ENCODE measurements at regions not wholly inside any gene's neighbourhood (a gene's known extent, or its start where the extent isn't known, plus 50 kb on each side); places are given as distances from the start of the nearest gene placed in this dataset.

DNA sequence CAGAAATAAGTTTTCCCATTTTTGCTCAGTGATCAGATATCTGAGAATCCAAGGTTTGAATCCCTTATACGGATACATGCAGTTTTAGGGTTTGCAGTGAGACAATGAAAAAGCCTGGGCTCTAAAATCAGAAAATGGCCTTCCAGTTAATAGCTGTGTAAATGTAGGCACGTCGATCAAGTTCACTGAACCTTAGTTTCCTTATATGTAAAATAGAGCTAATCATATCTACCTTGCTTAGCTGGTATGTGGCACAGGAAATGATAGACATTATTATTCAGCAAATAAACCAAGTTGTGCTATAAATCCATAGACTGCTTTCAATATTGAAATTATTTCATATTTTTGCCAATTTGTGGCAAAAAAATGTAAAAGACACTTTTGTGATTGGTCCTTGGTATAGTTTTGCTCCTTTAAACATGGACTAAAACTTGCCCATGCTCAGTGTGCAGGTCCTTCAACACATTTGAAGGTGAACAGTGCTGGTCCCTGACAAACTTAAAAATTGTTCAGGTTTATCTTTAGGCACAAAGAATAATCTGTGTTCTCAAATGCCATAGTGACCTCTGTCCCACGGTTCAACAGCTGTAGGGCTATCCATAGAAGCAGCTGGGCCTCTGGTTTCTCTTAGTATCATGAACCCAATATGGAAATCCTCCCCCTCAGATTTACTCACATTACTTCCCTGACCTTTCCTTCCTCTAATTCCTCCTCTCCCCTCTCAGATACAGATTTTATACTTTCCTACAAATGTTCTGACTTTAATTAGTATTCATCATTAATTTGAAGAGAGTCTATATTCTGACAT is 51.0 kb downstream of the CCDC54 start:
- DNase-seq (ENCODE audit: low spot score) = no peak

DNA sequence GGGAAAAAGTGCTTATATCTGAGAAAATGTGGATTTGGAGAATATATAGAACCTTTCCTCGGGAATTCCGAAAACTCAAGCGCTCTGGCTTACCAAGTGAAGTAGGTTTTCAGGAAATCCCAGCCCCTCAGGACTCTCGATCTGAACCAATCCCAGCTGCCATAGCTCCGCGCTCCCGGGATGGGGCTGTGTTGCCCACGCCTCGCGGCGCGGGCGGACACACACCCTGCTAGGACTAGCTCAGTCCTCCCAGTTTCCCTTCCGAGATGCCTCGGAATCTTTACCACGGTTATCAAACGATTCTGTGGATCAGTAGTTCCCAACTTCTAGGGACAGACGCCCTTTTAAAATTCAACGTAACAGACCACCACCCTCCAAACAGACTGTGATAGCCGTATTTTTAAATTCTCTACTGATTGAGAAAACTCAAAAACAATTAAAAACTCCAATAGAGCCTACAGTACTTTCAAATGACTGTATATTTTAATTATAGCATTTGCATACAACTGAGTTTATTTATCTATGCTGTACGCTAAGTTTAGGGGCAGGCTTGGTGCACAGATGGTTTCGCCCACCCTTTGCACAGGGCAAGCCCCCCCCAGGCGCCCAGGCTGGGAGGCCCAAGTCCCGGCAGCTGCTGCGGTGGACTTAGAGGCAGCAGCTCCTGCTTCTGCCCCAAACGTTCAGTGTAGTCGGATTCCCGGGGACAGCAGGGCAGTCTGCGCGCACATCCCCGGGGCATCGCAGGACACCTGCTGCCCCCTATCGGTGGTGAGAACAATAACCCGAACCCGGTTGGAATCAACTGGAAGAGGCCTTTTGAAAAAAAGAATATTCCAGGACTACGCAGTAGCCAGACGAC is 52.3 kb downstream of the CCDC54 start:
- peak; percentile 93 for DNase-seq (ENCODE audit: low spot score)

DNA sequence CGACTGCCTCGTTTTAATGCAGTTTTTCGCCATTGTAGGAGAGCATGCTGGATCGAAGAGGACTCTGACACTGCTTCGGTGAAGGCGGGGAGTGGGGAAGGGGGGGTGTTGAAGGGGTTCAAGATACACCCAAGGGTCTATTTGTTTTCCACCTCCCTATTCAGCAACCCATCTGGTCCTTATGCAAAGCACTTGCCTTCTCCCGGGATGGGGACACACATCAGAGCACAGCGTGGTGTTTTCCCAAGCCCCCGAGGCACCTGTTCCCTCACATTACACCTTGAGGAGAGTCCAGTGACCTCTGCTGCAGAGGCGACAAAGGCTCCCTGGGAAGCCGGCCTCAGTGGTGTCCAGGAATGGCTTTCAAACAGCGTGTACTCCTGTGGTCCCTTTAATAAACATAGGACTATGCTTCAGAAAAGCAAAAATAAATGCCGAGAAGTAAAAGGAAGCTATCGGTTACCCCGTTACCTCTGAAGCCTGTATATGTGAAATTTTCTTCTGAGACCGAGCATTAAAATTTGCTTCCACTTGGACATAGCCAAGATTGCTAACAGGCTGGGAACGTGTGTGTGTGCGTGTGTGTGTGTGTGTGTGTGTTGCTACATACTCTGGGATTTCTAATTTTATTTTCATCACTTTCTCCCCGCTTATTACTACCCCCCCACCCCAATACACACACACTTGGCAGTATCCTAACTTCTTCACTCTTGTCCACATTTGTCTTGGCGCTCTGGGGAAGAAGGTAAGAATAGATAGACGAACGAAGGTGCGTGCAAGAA is 53.2 kb downstream of the CCDC54 start:
- DNase-seq (ENCODE audit: low spot score) = no peak

DNA sequence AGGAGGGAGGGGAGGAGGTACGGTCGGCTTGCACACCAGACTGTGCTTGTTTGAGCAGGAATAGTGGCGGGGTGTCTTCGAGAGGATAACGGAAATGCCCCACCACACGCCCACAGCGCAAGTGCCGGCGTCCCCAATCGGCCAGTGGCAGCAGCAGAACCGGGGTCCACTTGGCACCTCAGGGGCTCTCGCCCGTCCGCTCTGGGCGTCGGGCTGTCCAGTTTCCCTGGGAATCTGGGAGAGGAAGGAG is 53.7 kb downstream of the CCDC54 start:
- DNase-seq (ENCODE audit: low spot score) = peak; percentile 22

DNA sequence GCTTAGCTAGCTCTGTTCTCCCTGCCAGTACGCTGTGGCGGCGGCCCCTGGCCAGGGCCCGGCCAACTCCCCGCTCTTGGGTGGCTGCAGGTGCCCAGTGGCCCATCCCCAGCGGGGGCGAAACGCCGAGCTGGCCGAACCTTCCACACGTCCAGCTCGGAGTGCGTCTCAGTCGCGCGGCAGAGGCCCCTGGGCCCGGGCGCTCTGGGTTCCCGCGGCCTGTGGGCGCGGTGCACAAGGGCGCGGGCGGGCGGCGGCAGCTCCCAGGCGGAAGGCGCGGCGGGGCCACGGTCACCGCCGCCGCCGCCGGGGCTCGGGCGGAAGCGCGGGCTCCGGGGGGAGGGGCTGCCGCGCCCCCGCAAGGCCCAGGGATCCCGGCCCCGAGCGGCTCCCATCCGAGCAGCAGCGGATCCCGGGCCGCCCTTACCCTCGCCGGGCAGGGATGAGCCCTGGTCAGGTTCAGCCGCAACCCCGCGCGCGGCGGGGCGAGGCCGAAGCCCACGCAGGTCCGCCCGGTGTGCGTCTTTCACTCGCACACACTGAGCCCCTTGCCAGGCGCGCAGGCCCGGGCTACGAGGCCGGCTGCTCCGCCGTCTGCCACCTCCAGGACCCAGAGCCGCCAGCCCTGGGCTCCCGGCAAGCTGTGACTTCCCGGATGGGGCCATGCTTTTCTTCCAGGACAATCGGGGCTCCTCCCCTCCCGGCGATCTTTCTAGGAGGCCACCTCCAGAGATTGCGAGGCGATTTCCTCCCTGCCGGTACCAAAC is 54.2 kb downstream of the CCDC54 start:
- DNase-seq (ENCODE audit: low spot score) = peak; percentile 78

DNA sequence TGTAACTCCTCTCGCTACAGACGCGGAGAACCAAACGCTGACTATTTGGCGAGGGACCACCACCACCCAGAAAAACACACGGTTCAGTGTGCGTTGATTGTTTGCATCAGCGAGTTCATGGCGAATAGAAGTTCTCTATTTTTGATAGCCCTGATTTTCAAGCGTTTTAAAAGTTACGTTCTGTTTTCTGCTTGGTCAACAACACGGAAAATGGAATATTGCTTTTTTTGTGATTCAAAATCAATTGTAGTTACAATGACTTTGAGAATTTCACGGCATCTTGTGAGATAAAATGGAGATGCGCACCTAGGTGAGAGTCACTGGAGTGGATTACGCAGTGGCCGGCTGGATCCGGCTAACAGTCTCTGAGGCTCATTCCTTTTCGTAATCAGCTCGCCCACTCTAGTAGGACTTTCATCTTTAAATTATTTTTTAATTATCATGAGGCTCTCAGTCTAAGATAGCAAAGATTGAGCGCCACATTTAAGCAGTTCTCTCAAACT is 54.8 kb downstream of the CCDC54 start:
- no peak for DNase-seq (ENCODE audit: low spot score)

DNA sequence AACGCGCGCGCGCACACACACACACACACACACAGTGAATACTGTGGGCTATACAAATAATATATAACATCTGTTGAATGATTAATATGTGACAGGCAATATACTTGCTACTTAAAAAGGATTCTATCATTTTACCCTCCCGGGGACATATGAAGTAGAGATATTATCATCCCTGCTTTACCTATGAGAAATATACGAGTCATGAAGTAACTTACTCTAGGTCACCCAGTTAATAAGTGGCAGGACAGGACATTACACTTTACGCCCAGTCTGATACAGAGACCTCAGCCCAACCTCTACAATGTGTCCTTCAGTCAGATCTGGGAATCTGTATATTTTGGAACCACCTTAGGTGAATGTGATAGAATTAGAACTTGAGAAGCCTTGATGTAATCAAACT is 55.4 kb downstream of the CCDC54 start:
- no peak for DNase-seq (ENCODE audit: low spot score)

DNA sequence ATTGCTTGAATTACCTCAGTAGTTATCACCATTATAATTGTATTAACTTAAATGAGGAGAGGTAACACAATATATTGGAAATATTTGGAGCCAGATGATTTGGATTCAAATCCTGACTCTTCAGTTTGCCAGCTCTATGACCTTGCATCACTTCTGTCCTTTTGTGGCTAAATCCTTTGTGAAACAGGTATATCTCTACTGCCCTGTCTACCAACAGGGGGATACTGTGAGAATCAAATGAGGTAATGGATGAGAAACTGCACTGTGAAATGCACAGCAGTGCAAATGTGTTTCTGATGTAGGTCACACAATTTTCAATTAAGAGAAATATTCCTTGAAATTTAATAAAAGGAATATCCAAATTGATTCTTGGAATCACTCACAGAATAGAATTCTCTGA is 58.8 kb downstream of the CCDC54 start:
- no peak for DNase-seq (ENCODE audit: low spot score)

DNA sequence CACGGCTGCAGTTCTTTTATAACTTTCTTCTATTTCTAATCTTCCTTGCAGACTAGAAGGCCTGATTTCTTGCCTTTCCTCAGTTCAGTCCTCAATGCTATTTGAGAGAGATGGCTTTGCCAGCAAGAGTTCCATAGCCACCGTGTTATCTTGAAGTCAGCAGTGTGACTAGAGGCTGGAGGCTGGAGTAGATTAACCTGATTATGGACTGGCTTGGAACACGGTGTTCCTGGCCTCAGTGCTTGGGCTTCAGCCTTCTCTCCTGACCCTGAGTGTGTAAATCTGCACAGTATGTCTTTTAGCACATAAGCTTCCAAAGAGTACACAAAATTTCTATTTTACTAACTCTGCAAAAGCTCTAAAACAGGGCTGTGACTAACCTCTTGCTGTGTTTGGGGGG is 61.4 kb downstream of the CCDC54 start:
- no peak for DNase-seq (ENCODE audit: low spot score)

DNA sequence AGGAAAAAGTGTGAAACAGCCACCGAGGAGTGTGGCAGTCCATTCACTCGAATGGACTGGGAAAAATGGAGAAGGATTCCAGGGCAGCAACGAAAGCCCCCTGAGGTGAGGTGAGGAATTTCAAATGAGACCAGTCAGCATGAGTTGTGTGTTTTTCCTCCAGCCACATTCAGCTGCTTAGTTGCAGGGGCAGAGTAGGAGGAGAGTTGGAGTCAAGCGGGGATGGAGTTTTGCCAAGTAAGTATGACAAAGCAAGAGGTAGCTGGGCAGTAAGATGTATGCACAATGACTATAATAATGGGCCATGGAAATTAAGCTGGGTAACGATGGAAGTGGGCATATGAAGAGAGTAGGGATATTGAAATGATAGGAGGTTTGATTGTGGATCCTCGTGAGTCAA is 64.4 kb downstream of the CCDC54 start:
- no peak for DNase-seq (ENCODE audit: low spot score)

DNA sequence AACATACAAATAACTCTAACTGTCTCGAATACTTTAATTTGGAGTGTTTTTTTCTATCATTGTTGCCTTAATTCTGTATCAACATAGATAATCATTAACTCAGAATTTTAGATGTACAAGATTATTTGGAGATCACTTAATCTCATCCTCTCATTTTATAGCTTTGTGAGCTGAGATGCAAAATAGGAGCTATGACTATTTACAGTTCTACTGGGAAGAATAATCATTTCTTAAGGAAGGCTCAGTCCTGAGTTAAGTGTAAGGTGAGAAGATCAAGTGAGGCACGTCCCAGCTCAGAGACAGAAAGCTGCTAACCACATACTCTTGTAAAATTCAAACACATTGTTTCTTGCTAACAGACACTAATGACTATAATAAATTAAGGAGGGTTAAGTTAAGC is 66.2 kb downstream of the CCDC54 start:
- DNase-seq (ENCODE audit: low spot score) = no peak

DNA sequence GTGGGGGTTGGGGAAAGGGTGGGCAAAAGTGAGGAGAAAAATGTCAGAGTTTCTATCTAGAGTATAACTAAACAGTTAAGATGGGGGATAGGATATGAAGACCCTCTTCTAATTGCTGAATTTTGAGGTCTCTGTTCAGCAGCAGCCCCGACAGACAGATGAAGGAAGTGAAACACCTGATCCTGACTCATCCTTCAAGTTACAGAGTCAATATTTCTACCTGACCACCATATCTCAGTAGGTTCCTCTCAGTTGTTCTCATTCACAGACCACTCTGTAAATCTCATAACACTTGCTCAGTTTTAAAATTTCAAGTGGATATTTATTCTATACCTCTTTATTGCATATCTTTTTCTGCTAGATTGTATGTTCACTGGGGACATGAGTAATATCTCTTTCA is 69.5 kb downstream of the CCDC54 start:
- DNase-seq (ENCODE audit: low spot score) = no peak

DNA sequence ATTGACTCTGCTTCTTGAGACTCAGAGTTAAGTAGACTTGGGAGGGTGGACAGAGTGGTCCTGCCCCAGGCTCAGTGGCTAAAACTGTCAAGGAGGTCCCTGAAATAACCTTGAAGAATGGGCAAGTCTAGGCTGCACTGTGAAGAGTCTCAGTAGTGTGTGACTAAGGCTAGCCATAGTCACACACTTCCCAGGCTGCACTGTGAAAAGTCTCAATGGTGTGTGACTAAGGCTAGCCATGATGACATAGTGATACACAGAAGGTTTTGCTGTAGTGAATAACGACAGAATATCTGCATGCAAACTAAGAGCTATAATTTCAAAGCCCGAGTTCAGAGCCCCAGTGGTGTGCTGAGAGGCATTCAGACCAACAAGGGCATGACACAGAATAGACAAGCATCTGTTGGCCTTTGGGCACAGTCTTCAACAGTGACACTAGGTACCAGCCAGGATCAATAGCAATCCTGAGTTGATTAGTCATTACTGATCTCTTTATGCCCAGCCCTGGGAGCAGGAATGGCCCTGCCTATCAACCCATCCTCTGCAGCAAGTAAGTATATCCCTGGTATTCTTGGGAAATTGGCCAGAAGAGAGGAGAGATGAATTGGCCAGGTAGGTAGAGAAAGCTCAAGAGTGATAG is 72.4 kb upstream of the BBX start:
- no peak for DNase-seq (ENCODE audit: low spot score)

DNA sequence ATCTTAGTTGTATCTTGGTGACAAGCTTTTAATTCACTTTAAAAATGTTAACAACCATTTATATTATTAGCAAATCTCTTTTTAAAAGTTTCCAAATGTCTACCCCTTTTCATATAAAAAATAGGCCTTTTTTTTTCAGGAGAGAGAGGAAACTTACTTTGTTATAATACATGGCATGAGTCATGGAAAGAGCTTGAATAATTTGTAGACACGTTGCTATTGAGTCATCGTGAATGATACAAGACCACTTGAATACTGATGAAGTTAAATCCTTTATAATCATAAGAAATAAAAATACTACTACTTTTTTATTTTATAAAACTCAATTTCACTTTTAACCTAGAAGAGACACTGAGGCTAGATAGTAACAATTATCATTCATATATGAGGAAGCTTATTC is 70.3 kb upstream of the BBX start:
- no peak for DNase-seq (ENCODE audit: low spot score)

DNA sequence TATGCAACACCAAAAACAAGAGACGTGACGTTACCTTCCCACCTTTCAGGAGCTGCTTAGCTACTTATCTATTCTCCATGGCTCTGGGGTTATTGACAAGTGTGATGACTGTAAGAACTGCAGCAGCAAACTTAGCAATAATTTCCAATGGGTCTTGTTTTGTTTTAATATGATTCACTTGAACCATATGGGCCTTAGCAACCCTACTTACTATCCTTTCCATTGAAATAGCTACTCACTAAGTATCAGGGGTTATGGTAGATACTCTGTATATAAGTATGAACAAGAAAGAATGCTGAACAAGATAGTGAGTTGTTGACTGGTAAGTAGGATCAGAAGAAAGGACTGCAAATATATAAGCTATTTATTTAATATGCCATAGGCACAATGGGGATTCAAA is 69.3 kb upstream of the BBX start:
- DNase-seq (ENCODE audit: low spot score) = no peak

DNA sequence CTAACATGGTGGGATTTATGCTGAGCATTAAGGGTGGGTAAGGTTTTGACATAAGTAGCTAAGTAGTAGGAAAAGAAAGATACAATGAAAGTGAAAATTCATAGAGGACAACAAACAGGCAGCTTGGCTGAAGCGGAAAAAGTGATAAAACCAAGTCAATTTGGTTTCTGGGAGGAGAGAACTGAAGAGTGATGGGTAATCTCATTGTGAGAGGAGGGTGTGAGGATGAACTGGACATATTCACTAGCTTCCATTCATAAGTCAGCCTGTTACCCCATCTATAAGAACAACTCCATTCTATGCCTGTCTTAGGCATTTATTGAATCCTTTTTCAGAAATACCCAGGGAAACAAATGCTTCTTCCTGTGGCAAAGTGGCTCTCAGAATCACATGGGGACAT is 67.1 kb upstream of the BBX start:
- no peak for DNase-seq (ENCODE audit: low spot score)

DNA sequence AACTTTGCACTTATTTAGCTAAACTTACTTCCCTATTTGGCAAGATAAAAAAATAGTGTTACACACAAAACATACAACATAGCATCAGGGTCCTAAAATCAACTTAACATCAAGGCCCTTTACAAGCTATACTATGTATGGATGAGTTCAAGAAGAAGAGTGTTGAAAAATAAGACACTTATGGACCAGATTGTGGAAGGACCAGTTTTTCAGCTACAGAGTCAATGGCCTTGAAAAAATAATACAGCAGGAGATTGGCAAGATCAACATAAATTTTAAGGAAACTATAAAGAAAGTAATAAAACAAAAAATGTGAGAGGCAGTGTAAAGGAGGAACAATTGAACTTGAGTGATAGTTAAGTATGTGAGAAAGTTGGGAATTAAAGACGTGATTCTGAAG is 66.3 kb upstream of the BBX start:
- DNase-seq (ENCODE audit: low spot score) = no peak

DNA sequence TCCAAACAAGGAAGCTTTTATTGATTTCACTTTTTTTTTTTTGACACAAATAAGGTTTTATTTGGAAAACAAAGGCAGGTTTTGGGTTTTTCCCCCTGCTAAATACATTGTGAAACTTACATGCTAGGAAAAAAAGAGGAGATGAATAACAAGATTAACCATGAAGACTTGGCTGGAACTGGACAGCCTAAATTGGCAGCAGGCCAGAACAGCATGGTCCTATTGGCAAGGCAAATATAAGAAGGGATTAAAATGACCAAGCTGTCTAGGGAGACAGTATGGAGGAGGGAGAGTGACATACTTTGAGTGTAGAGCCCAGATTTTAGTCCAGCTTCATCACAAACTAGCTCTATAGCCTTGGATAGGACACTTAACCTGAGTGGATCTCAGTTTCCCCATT is 63.9 kb upstream of the BBX start:
- no peak for DNase-seq (ENCODE audit: low spot score)

DNA sequence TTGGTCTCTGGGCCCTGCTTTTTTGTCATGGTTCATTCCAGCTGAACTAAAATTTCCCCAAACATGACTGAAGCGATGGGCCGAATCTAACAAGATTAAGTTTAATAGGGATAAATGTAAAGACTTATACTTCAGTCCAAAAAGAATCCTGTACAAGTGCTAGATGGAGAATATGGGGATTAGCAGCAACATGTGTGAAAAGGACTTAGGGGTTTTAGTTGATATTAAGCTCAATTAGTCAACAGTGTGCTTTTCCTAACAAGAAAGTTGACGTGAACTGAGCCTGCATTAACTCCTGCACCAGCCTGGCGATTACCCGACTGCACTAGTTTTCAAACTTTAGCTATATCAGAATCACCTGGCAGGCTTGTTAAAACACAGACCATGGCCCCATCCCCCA is 61.0 kb upstream of the BBX start:
- DNase-seq (ENCODE audit: low spot score) = no peak

DNA sequence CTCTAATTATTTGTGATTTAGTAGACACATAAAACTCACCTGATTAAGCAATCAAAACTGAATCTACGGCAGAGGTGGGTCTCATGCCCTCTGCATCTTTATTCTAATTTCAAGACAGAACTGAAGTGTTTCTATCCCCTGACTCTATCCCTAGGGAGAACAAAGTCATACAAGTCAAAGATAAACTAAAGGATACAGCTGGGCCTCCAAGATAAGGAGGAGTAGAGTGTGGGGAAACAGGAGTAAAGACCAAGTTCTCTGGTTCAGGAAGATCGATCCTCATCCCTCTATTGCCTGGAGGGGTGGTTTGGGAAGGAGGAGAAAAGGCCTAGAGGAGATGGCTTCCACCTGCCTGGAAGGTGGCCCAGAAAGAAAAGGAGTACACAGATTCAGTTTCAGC is 58.7 kb upstream of the BBX start:
- DNase-seq (ENCODE audit: low spot score) = no peak

DNA sequence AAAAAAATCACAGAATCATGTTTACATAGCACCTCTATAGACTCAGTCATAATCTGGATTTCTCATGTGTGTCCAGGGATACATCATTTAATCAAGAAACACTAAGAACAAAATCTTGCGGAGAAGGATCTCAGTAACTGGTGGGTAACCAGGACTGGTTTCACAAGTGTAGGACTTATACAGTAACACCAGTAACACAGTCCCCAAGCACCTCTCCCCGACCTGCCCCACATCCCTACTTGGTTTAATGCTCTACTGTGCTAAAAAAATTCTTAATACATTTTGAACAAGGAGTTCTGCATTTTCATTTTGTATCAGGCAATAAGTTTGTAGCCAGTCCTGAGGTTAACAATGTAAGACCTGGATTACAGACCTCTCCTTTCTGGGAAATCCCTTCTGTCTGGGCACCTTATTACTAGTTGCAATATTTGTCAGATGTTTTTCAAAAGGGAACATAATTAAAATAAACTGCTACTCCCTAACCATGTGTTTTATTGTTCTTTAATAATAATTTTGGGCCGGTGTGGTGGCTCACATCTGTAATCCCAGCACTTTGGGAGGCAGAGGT is 57.6 kb upstream of the BBX start:
- no peak for DNase-seq (ENCODE audit: low spot score)

Data from HuH-7 (cell line).